ENCODE measurements at regions not wholly inside any gene's neighbourhood (a gene's known extent, or its start where the extent isn't known, plus 50 kb on each side); places are given as distances from the start of the nearest gene placed in this dataset.

DNA sequence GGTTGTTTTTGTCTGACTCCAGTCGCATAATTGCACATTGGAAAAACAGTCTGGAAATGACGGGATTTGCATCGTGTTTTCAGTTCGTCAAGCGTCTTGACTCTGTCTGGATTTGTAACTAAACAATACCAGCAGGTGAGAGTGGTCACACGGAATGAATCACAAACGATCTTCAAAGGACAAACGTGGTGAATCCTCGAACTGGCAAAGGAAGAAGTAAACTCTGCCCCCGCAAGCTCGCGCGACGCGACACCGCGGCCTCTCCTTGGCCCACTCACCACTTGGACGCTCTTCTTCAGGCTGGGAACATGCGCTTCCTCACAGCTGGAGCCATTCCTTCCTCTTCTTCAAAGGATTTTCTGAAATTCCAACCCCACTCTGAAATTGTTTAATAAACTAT lies 352.6 kb downstream of the THBS2 start:
- FAIRE-seq = no peak

DNA sequence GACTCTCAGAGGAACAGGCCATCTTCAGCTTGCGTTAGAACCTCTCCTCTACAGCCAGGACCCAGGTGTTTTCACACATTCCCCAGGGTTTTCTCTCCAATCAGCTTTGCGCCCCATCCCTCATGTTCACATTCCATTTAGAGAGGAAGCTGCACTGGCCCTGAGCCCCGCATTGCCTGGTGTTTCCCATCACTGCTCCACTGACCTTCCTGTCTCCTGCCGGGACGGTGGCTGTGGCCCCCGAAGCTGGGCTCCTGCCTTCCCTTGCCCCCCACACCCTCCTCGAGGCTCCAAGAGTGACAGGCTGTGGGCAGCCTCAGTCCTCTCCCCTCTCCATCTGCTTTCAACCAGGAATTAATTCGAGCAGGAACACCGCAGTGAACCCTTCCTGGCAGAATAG lies 357.3 kb downstream of the THBS2 start:
- no peak for FAIRE-seq

DNA sequence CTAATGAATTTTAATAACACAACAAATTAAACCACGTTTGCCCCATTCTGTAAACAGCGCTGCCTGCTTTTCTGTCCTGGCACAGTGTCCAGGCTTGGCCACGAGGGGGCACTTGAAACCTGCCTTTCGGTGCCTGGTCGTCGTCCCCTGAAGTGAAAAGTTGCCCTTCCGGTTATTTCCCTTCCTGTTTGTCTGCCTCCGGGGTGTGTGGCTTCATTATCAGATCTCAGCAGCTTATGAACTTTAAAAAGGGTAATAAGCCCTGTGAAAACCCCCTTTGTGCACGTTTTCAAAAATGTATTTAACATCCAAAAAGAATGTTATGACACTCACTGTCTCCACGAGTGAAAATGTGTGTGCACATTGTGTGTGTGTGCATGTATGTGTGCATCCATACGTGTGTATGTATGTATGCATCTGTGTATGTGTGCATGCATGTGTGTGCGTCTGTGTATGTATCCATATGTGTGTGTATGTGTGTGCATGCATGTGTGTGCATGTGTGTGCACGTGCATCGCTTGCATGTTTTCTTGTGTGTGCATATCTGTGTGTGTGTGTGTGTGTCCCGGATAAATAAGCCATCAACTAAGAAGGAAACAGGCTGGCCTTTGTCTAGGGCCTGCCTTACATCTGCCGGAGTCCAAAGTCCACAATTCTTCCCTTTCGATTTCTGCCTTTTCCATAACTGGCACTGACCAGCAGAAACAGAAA lies 358.4 kb downstream of the THBS2 start:
- no peak for FAIRE-seq

DNA sequence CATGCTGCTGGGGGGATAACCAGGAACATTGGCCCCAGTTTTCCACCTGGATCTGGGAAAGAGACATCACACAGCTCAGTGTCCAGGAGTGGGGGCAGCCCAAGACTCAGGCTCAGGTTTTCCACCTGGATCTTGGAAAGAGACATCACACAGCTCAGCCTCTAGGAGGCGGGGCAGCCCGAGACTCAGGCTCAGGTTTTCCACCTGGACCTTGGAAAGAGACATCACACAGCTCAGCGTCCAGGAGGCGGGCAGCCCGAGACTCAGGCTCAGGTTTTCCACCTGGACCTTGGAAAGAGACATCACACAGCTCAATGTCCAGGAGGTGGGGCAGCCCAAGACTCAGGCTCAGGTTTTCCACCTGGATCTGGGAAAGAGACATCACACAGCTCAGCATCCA lies 361.6 kb downstream of the THBS2 start:
- no peak for FAIRE-seq

DNA sequence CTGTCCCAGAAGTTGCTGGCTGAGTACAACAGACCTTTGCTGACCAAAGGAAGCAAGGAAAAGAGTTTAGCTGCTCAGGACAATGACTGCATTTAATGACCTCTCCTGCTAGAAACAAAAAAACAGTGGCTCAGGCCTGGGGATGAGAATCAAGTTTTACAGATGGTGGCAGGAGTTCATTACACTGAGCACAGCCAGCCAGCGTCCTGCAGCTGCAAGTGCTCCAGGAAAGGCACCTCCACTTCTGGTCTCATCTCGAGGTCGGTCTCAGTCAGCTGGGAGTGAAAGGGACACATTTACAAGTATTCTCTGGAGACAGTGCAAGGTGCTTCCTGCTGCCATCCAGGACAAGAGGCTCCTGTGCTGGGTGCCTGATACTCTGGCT lies 362.7 kb downstream of the THBS2 start:
- FAIRE-seq = no peak

DNA sequence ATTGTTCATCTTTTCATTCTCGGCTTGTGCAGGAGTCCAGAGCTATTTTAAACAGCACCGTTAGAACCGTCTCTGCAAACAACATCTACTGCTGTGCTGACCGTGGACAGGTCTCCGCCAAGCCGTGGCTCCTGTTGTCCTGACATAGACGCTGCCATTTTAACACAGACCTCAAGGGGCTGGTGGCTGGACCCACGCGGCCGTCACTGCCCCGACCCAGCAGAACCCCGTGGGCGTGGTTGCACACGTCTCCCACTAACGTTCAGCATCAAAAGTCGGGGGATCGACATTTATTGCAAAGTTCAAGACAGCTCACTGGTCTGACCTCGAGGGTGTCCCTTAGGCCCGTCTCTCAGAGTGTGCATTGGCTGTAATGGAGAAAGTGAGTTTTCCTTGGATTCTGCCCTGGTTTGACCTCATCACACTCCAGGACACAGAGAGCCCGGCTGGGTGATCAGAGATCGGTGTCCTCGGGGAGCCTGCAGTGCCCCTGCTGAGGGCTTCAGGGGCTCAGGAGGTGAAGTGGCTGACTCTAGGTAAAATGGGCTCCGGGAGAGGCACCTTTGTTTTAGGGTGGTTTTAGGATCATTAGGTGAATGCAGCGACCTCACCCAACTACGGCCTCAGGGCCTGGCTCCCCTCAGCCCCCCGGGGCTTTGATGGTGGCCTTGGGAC lies 363.2 kb downstream of the THBS2 start:
- FAIRE-seq = no peak

DNA sequence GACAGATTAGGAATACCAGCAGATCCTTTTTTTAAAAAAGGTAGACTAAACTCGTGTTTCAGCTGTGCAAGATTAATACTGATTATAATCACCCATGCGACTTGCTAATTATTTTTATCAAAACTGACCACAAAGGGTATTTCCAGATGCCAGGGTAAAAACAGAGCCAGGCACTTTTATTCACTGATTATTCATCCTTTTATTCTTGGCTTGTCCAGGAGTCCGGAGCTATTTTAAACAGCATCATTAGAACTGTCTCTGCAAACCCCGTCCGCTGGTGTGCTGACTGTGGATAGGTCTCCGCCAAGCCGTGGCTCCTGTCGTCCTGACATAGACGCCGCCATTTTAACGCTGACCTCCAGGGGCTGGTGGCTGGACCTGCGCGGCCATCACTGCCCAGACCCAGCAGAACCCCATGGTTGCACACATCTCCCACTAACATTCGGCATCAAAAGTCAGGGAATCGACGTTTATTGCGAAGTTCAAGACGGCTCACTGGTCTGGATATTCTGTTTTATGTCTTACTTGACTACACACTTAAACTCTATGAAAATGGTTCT lies 364.8 kb downstream of the THBS2 start:
- FAIRE-seq = no peak

DNA sequence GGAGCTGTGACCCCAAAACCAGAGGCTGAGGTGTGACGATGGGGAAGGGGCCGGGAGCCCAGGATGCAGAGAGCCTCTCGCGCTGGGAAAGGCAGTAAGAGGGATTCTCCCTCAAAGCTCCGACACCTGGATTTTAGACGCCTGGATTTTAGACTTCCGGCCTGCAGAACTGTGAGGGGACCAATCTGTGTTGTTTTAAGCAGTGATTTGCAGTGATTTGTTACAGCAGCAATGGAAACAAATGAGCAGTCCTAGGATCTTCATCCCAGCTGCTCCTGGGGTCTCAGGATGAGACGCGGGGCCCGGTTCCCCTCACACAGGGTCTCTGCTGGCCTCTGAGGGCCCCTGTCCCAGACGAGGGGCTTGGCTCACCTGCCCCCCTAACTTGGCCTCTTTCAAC lies 365.5 kb downstream of the THBS2 start:
- FAIRE-seq = no peak

DNA sequence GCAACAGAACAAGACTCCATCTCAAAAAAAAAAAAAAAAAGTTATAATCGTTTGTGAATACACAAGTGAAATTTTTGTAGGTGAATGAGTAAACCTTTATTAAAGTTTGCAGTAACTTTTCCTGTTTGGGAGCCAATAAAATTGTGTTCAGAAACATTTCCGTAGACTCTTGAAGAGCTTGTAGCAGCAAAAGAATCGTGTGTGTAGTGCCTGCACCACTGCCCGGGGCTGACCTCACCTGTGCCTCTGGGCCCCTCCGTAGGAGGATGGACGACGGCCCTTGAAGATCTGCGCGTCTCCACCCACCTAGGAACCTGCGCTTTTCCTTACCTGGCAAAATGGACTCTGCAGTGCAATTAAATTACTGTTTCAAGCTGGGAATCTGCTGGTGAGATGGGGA lies 366.0 kb downstream of the THBS2 start:
- FAIRE-seq = no peak

DNA sequence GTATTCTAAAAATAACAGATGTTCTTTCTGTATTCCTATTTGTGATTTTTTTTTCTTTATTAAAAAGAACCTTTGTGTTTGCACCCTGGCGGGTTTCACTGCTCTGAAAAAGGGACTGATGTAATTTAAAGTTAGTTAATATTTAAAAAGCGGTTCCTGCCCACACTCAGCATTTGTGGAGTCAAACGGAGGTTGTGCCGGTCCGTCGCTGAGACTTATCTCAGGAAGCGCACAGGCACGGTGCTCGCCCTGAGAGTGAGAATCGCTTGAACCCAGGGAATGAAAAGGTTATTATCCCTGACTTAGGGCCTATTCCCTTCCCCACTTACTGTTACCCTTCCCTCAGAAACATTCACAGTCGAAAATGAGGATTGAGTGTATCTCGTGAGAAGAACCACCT lies 366.7 kb downstream of the THBS2 start:
- no peak for FAIRE-seq

DNA sequence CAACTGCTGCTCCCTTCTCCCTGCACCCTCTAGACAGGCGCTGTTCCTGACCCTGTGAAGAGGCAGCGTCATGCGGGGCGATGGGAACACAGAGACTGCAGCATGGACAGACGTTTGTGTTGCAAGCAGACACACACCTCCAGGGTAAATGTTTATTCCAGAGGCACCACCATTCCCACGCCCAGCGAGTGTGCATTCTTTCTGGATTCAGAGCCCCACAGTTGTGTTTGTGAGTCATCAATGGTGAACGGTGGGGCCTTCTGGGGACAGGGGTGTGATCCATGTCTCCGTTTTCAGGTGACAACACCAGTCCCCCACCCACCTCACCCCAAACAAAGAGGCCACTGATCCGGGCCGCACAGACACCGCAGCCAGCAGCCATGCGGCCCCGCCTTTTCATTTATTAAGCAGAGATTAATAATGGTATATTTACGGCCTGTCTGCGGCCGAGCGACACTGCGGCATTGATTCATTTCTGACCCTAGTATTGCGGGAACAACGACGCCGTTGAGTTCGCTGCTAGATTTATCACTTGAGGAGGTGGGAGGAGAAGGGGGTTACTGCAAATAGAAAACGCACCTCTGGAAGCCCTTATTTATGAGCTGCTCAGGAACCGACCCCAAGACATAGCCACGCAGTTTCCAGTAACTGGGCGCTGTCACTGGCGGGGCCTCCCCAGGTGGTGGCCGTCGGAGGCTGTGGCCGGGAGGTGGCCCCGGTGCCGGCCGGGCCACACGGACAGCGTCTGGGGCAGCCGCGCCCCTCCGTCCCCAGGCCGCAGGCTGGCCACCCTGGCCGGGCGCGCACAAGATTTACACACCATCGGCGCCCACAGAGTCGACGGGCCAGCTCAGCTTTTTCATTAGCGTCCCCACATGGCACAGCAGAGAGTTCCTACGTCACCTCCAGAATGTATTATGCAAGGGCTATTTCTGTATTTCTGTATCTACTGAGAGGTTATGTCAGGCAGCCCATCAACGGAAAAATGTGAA lies 367.6 kb downstream of the THBS2 start:
- no peak for FAIRE-seq

DNA sequence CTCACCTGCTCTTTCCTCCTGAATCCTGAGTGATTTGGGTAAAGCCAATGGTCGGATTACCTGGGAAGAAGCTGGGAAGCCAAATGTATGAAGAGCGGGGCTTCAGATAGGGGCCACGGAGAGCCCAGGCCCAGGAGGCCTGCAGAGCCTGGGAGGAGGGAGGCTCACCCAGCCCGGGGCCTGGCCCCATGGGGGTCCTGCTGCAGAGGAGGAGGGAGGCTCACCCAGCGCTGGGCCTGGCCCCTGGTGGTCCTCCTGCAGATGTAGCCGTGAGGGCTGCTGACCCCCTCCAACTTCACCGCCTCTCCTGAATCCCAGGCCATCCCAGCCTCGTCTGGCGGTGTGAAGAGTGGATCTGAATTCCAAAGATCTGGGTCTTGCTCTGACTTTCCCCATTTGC lies 368.4 kb downstream of the THBS2 start:
- no peak for FAIRE-seq

DNA sequence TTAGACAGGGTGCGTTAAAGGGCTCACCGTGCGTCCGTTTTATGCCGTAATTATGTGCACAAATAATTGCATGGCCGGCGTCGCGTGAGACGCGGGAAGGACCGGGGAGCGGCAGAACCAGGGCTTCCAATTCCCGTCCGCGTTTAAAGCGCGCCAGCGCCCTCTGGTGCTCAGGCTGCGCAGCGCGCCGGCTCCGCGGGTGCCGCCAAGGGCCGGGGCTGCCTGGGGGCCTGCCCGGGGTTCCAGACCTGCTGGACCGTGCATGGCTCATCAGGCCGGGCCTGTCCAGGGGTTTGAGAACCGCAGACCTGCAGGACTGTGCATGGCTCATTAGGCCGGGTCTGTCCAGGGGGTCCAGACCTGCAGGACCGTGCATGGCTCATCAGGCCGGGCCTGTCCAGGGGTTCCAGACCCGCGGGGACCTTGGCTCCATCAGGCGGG lies 369.0 kb downstream of the THBS2 start:
- FAIRE-seq = no peak

DNA sequence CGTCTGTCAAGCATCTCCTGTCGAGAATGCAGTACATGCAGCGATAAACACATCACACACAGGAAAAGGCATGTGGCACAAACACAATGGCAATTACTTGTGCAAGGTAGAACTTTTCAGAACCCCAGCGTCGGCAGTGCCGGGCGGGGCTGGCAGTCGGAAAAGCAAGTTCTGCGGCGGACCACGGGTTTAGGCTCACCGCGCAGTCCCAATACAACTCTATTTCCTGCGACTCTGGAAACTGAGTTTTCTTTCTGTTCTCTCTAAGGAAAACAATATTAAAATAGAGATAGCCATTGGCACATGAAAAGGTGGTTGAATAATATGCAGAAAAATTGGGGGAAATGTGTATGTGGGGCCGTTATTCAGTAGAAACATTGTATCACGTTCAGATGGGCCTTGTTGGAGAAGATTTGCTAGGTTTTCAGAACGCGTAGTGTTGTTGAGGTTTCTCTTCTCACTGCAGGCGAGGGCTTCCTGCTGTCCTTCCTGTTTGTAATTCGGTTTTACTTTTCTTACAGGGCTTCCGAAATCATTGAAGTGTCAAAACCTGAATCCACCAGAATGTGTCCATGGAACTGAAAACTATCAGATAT lies 369.5 kb downstream of the THBS2 start:
- no peak for FAIRE-seq

DNA sequence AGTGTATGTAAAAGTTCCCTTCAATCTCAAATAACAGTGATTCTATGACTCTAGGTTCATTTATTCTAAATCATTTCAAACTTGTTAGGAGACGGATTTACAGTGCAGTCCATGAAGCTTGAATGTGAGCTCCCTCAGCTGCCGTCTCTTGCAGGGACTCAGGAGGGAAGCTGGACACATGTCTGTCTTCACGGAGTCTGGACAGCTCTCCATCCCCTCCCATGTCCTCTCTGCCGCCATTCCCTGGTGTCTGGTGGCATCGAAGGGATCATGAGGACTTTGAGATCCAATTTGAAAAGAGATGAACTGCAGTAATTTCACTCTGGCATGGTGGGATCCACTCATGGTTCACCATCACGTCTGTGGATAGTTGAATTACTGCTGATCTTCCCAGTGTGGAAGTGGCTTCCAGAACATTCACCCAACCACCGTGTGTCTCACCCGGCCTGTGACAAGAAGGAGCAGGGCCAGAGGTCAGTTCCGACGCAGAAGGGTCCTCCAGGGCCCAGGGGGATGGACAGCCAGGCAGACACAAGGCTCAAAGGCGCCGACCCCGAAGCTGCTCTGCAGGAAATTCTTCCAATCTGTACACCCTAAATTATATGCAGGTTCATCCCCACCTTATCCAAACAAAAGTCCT lies 370.1 kb downstream of the THBS2 start:
- FAIRE-seq = no peak

DNA sequence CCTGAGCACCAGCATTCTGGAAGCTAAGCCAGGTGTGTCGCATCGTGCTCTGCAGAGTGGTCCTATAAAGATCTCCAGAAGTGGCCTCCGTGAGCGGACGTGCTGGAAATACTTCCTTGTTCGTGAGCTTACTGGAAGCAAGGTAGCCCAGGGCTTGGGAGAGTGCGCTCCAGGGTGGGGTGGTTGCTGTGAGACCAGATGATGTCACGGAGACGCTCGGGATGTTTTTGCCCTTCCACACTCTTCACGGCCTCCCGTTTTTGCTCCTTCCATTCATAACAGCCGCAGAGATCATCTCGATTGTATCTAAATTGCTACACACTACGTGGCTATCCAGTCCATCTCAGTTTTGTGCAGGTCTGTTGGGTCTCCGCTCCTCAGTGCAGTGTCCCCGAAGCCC lies 373.4 kb downstream of the THBS2 start:
- FAIRE-seq = no peak

DNA sequence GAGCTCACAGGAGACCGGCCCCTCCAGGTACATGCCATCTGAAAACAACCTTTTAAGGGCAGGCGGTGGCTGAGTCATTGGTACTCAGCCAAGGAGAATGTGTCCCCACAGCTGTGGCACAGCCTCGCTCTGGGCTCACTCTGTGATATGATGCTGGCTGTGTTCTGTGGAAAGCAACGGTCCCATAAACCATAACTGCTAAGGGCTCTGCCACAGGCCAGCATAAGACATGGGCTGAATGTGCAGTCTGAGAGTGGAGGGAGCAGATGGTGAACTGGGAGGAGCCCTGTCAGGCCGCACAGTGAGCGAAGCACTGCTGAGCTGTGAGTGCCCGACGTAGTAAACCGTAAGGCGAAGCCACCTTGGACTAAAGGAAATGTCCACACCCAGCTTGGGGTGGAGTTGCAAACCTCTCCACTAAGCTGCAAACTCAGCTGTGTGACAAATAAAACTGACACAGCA lies 375.8 kb downstream of the THBS2 start:
- no peak for FAIRE-seq

DNA sequence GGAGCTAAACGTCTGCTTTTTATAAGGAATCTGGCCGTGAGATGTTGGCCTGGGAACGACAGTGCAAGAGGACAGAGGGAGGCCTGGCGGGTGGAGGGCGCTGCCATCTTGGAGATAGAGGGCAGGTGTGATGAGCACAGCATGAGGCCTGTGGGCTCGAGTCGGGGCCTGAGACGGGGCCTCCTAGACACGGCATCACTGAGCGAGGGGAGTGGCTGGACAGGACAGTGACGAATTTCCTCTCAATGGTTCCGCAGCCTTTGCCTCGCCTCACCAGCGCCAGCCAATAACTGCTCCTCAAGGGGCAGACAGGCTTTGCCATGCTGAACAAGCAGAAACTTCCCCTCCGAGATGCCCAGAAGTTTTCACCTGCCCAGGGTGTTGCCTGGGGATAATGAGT lies 376.7 kb downstream of the THBS2 start:
- no peak for FAIRE-seq

DNA sequence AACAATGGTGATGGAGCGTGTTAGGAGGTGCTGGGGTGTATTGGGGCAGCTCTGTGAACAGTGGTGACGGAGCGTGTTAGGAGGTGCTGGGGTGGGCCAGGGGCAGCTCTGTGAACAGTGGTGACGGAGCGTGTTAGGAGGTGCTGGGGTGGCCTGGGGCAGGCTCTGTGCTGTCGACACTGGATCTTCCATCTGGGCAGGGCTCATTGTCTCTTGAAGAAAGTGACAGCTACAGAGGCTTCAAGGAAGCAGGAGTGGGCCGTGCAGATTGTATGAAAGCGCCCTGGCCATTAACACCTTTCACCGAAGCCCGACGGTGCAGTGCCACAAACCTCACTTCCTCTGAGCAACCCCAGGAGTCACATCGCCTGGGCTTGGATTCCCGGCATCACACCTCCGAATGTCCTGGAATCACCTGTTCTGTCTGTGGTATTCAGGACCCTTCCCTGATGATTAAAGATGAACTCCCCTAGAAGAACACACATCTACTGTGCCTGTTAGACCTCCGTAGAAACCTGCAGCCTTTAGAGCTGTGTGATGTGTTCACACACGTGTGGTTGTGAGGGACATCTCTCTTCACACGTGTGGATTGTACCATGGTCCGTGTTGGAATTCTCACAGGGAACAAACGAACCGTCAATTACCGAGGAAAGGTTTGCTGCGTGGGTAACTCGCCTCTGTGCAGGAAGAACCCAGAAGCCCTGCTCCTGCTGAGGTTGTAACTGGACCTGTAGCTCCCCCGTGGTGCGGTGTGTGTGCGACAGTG lies 377.7 kb downstream of the THBS2 start:
- no peak for FAIRE-seq

DNA sequence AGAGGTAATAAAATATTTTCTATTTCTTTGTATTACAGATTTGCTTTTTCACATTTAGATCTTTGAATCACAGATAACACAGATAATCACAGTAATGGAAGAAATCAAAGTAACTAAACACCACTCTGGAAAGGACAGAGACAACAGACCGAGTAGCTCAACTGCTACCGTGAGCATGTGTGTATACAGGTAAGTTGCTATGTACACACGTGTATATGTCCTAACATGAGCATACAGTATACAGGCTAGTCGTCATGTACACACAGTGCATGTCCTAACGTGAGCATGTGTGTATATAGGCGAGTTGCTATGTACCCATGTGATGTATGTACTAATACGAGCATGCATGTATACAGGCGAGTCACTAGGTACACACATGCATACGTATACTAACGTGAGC lies 379.0 kb downstream of the THBS2 start:
- no peak for FAIRE-seq

Data from colon (tissue), 2 donors.